ENCODE measurements at regions not wholly inside any gene's neighbourhood (a gene's known extent, or its start where the extent isn't known, plus 50 kb on each side); places are given as distances from the start of the nearest gene placed in this dataset.

- Histone ChIP-seq H3K36me3 (replicated peaks in 1 of 2; ENCODE audit: control insufficient read depth in 1 of 2, insufficient read depth in 2 of 2, low read length in 1 of 2) (no peaks in the 10 kb centered on the region), H3K9ac (no peak overlapping the region), H3K4me3 (ENCODE audit: low read depth in 2 of 2, low read length in 1 of 2) (no peak overlapping the region), H3K4me1 (ENCODE audit: control insufficient read depth in 1 of 2, insufficient read depth in 2 of 2, low read depth in 1 of 2, low read length in 1 of 2) (no peaks in the 10 kb centered on the region), H2AFZ (ENCODE audit: low read depth) (no peak overlapping the region), H3K9me3 (no peaks in the 10 kb centered on the region), H3K27me3 (ENCODE audit: insufficient read depth) (no peaks in the 10 kb centered on the region), H3K9me2 (no peaks in the 10 kb centered on the region), H3K4me2 (no peak overlapping the region), H4K20me1 (ENCODE audit: insufficient read depth) (no peaks in the 10 kb centered on the region), H3K27ac (ENCODE audit: low read depth in 2 of 2, low read length in 1 of 2) (no peak overlapping the region), H3F3A (replicated peaks; ENCODE audit: insufficient read depth) (no peaks in the 10 kb centered on the region), H3K79me2 (ENCODE audit: insufficient read depth) (no peaks in the 10 kb centered on the region)
- no peak for TF ChIP-seq RXRA (IDR thresholded peaks at IDR 0.05; ENCODE audit: borderline replicate concordance, low read depth)
- no peak for TF ChIP-seq TEAD4 (IDR thresholded peaks at IDR 0.05; ENCODE audit: borderline replicate concordance, insufficient read depth)
- TF ChIP-seq USF1 (IDR thresholded peaks at IDR 0.05; ENCODE audit: borderline replicate concordance, low read depth): no peak
- no peak for TF ChIP-seq MEF2A (IDR thresholded peaks at IDR 0.05; ENCODE audit: borderline replicate concordance, low read depth)
- TF ChIP-seq, protein P1, sequence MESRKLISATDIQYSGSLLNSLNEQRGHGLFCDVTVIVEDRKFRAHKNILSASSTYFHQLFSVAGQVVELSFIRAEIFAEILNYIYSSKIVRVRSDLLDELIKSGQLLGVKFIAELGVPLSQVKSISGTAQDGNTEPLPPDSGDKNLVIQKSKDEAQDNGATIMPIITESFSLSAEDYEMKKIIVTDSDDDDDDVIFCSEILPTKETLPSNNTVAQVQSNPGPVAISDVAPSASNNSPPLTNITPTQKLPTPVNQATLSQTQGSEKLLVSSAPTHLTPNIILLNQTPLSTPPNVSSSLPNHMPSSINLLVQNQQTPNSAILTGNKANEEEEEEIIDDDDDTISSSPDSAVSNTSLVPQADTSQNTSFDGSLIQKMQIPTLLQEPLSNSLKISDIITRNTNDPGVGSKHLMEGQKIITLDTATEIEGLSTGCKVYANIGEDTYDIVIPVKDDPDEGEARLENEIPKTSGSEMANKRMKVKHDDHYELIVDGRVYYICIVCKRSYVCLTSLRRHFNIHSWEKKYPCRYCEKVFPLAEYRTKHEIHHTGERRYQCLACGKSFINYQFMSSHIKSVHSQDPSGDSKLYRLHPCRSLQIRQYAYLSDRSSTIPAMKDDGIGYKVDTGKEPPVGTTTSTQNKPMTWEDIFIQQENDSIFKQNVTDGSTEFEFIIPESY (IDR thresholded peaks at IDR 0.05; ENCODE audit: borderline replicate concordance, low read depth): no peak
- TF ChIP-seq RAD21 (IDR thresholded peaks at IDR 0.05; ENCODE audit: low read length): no peak
- TF ChIP-seq, protein P2, sequence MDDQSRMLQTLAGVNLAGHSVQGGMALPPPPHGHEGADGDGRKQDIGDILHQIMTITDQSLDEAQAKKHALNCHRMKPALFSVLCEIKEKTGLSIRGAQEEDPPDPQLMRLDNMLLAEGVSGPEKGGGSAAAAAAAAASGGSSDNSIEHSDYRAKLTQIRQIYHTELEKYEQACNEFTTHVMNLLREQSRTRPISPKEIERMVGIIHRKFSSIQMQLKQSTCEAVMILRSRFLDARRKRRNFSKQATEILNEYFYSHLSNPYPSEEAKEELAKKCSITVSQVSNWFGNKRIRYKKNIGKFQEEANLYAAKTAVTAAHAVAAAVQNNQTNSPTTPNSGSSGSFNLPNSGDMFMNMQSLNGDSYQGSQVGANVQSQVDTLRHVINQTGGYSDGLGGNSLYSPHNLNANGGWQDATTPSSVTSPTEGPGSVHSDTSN (IDR thresholded peaks at IDR 0.05): no peak
- TF ChIP-seq EP300 (IDR thresholded peaks at IDR 0.05; ENCODE audit: borderline replicate concordance in 1 of 2, low read depth in 1 of 2, low read length in 1 of 2): no peak
- TF ChIP-seq TCF12 (IDR thresholded peaks at IDR 0.05): no peak
- TF ChIP-seq NFIC (IDR thresholded peaks at IDR 0.05; ENCODE audit: borderline replicate concordance): no peak
- no peak for TF ChIP-seq JUND (IDR thresholded peaks at IDR 0.05)
- TF ChIP-seq GATA2 (CRISPR knock-in tag; IDR thresholded peaks at IDR 0.05): no peak
- TF ChIP-seq IRF3 (IDR thresholded peaks at IDR 0.05; ENCODE audit: low read depth, low read length): no peak
- TF ChIP-seq CHD2 (IDR thresholded peaks at IDR 0.05; ENCODE audit: low read length, partially characterized antibody): no peak
- TF ChIP-seq FOSL2 (IDR thresholded peaks at IDR 0.05; ENCODE audit: borderline replicate concordance, low read depth): no peak
- TF ChIP-seq, protein P3, sequence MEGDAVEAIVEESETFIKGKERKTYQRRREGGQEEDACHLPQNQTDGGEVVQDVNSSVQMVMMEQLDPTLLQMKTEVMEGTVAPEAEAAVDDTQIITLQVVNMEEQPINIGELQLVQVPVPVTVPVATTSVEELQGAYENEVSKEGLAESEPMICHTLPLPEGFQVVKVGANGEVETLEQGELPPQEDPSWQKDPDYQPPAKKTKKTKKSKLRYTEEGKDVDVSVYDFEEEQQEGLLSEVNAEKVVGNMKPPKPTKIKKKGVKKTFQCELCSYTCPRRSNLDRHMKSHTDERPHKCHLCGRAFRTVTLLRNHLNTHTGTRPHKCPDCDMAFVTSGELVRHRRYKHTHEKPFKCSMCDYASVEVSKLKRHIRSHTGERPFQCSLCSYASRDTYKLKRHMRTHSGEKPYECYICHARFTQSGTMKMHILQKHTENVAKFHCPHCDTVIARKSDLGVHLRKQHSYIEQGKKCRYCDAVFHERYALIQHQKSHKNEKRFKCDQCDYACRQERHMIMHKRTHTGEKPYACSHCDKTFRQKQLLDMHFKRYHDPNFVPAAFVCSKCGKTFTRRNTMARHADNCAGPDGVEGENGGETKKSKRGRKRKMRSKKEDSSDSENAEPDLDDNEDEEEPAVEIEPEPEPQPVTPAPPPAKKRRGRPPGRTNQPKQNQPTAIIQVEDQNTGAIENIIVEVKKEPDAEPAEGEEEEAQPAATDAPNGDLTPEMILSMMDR (IDR thresholded peaks at IDR 0.05): no peak
- TF ChIP-seq FOXJ3 (CRISPR knock-in tag; IDR thresholded peaks at IDR 0.05): no peak
- TF ChIP-seq ELF1 (IDR thresholded peaks at IDR 0.05): no peak
- no peak for TF ChIP-seq SIN3A (IDR thresholded peaks at IDR 0.05; ENCODE audit: borderline replicate concordance, low read depth, low read length)
- POLR2A ChIA-PET: no interaction called here
- 42% methylated on average over 2 of the region's 2 CpGs for WGBS (ENCODE audit: low lambda C conversion rate)
- DNase-seq: no peak
- CTCF ChIA-PET: no interaction called here
These were observed 64.5 kb downstream of the CH25H start for GRCh38 chr10:89142590-89142989.

Data from SK-N-SH (cell line).